ENCODE measurements at regions not wholly inside any gene's neighbourhood (a gene's known extent, or its start where the extent isn't known, plus 50 kb on each side); places are given as distances from the start of the nearest gene placed in this dataset.
"Not testable (repeated sequence)": the region's sequence is repeated elsewhere in the genome, so short reads cannot be mapped to it uniquely, and the experiment has no call there.

DNA sequence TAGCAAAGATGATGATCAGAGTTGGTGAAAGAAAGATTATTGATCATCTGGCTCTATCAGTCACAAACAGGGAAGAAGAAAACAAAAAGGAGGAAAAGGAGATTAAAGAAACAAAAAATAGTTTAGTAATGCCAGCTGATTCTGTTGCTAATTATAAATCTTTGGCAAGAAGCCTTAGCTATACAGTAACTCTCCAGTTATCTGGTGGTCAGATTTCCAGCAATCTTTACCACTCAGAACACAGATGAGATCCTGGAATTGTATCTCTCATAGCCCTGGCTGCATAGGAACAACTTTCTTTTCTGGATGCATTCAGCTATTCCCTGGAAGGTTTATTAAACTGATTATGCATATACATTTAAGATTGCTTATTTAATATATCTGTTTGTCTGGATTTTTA, 256.8 kb upstream of the ZEB2 start:
- Mint-ChIP-seq H3K4me1 (ENCODE audit: unreplicated experiment) (peaks cover 11% of the 10 kb centered on the region), H3K4me3 (ENCODE audit: unreplicated experiment) (no peak overlapping the region), H3K27ac (ENCODE audit: unreplicated experiment) (no peak overlapping the region), H3K27me3 (ENCODE audit: unreplicated experiment) (no peaks in the 10 kb centered on the region), H3K36me3 (ENCODE audit: unreplicated experiment) (no peaks in the 10 kb centered on the region), H3K9me3 (ENCODE audit: unreplicated experiment) (no peaks in the 10 kb centered on the region)
- no peak for DNase-seq (ENCODE audit: extremely low spot score, unreplicated experiment)
- no peak for TF ChIP-seq CTCF (IDR thresholded peaks at IDR 0.05)

DNA sequence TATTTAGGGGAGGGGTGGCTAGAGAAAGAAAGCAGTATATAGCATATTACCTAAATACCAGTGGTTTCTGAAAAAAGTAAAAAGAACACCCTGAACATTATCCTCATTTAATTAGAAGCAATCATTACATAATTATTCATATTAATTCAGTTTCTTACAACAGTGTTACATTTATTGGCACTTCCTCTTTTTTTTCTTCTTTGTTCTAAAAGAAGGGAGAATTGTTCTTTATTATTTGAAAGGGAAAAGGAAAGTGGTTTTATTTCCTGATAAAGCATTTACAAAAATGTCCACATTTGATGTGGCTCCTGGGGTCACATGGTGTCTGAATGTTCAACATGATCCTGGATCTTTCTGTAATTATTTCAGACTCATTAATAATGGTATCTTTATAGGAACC, 254.9 kb upstream of the ZEB2 start:
- Mint-ChIP-seq H3K4me3 (ENCODE audit: unreplicated experiment) (no peak overlapping the region), H3K27ac (ENCODE audit: unreplicated experiment) (no peak overlapping the region), H3K27me3 (ENCODE audit: unreplicated experiment) (no peaks in the 10 kb centered on the region), H3K9me3 (ENCODE audit: unreplicated experiment) (no peaks in the 10 kb centered on the region), H3K4me1 (ENCODE audit: unreplicated experiment) (peaks cover 11% of the 10 kb centered on the region), H3K36me3 (ENCODE audit: unreplicated experiment) (no peaks in the 10 kb centered on the region)
- DNase-seq (ENCODE audit: extremely low spot score, unreplicated experiment): no peak
- TF ChIP-seq CTCF (IDR thresholded peaks at IDR 0.05): no peak

DNA sequence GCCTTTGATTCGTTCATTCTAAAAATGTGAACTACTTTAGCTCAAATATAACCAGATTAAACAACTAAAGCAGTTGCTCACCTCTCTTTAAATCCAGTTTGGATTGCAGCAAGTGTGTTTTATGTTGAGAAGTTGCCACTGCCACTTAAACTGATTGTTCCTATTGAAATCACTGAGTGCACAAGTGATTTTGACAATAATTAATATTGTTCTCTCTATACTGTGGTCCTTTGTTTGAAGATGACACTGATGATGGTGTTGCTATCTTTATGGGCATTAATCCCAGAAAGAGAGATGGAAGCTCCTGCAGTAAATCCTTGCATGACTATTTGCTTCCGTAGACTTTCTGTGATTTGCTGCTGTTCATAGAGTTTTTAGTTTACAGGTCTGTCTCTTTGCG, 251.4 kb upstream of the ZEB2 start:
- H3K4me3 Mint-ChIP-seq (ENCODE audit: unreplicated experiment): no peak overlapping the region
- no peak overlapping the region for H3K27ac Mint-ChIP-seq (ENCODE audit: unreplicated experiment)
- no peak for TF ChIP-seq CTCF (IDR thresholded peaks at IDR 0.05)
- H3K9me3 Mint-ChIP-seq (ENCODE audit: unreplicated experiment): no peaks in the 10 kb centered on the region
- peaks cover 11% of the 10 kb centered on the region for H3K4me1 Mint-ChIP-seq (ENCODE audit: unreplicated experiment)
- H3K36me3 Mint-ChIP-seq (ENCODE audit: unreplicated experiment): no peaks in the 10 kb centered on the region
- H3K27me3 Mint-ChIP-seq (ENCODE audit: unreplicated experiment): no peaks in the 10 kb centered on the region
- DNase-seq (ENCODE audit: extremely low spot score, unreplicated experiment): no peak

- no peak overlapping the region for H3K4me3 Mint-ChIP-seq (ENCODE audit: unreplicated experiment)
- TF ChIP-seq CTCF (IDR thresholded peaks at IDR 0.05): no peak
- H3K27ac Mint-ChIP-seq (ENCODE audit: unreplicated experiment): no peak overlapping the region
- DNase-seq (ENCODE audit: extremely low spot score, unreplicated experiment): no peak
- H3K27me3 Mint-ChIP-seq (ENCODE audit: unreplicated experiment): no peaks in the 10 kb centered on the region
- H3K9me3 Mint-ChIP-seq (ENCODE audit: unreplicated experiment): no peaks in the 10 kb centered on the region
- H3K4me1 Mint-ChIP-seq (ENCODE audit: unreplicated experiment): peaks cover 9% of the 10 kb centered on the region
- H3K36me3 Mint-ChIP-seq (ENCODE audit: unreplicated experiment): no peaks in the 10 kb centered on the region
Measured at GRCh38 chr2:144770616-144771230, 250.8 kb upstream of the ZEB2 start.

DNA sequence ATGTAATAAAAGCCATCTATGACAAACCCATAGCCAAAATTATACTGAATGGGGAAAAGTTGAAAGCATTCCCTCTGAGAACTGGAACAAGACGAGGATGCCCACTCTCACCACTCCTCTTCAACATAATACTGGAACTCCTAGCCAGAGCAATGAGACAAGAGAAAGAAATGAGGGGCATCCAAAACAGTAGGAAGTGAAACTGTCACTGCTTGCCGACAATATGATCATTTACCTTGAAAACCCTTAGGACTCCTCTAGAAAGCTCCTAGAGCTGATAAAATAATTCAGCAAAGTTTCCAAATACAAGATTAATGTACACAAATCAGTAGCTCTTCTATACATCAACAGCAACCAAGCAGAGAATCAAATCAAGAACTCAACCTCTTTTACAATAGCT, 241.0 kb upstream of the ZEB2 start:
- H3K36me3 Mint-ChIP-seq (ENCODE audit: unreplicated experiment); H3K4me1 Mint-ChIP-seq (ENCODE audit: unreplicated experiment); DNase-seq (ENCODE audit: extremely low spot score, unreplicated experiment); H3K27me3 Mint-ChIP-seq (ENCODE audit: unreplicated experiment); H3K27ac Mint-ChIP-seq (ENCODE audit: unreplicated experiment); H3K4me3 Mint-ChIP-seq (ENCODE audit: unreplicated experiment): not testable (repeated sequence)
- peaks cover 17% of the 10 kb centered on the region for H3K9me3 Mint-ChIP-seq (ENCODE audit: unreplicated experiment)

DNA sequence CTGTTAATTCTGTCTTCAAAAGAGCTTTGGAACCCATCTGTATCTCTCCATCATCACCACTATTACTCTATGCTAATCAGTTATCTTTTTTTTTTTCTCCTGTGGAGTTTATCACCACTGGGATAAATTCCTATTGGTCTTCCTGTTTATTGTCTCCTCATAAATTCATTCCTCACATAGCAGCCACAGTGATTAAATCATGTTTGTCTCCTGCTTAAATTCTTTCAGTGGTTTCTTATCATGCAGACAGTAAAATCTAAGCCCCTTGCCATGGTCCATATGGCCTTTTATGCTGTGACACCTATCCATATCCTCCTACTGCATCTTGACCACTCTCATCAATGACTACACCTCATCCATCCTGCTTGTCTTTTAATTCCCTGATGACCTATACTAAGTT, 239.8 kb upstream of the ZEB2 start:
- no peak overlapping the region for H3K27ac Mint-ChIP-seq (ENCODE audit: unreplicated experiment)
- no peak overlapping the region for H3K4me3 Mint-ChIP-seq (ENCODE audit: unreplicated experiment)
- no peaks in the 10 kb centered on the region for H3K36me3 Mint-ChIP-seq (ENCODE audit: unreplicated experiment)
- no peak for DNase-seq (ENCODE audit: extremely low spot score, unreplicated experiment)
- no peaks in the 10 kb centered on the region for H3K4me1 Mint-ChIP-seq (ENCODE audit: unreplicated experiment)
- H3K9me3 Mint-ChIP-seq (ENCODE audit: unreplicated experiment): peaks cover 17% of the 10 kb centered on the region
- no peaks in the 10 kb centered on the region for H3K27me3 Mint-ChIP-seq (ENCODE audit: unreplicated experiment)
- no peak for TF ChIP-seq CTCF (IDR thresholded peaks at IDR 0.05)

DNA sequence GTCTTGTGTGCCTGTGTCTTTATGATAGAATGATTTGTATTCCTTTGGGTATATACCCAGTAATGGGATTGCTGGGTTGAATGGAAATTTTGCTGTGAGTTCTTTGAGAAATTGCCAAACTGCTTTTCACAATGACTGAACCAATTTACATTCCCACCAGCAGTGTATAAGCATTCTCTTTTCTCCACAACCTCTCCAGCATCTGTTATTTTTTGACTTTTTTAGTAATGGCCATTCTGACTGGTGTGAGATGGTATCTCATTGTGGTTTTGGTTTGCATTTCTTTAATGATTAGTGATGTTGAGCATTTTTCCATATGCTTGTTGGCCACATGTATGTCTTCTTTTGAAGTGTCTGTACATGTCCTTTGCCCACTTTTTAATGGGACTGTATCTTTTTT, 238.3 kb upstream of the ZEB2 start:
- peaks cover 17% of the 10 kb centered on the region for H3K9me3 Mint-ChIP-seq (ENCODE audit: unreplicated experiment)
- not testable (repeated sequence) for H3K27me3 Mint-ChIP-seq (ENCODE audit: unreplicated experiment); H3K4me1 Mint-ChIP-seq (ENCODE audit: unreplicated experiment); H3K36me3 Mint-ChIP-seq (ENCODE audit: unreplicated experiment); DNase-seq (ENCODE audit: extremely low spot score, unreplicated experiment); H3K27ac Mint-ChIP-seq (ENCODE audit: unreplicated experiment); H3K4me3 Mint-ChIP-seq (ENCODE audit: unreplicated experiment)

Data from osteocyte (in vitro differentiated cells).